Keratinocyte (primary cell): ENCODE measurements at regions not wholly inside any gene's neighbourhood (a gene's known extent, or its start where the extent isn't known, plus 50 kb on each side); places are given as distances from the start of the nearest gene placed in this dataset.

Source experiments
- DNase-seq: peaks from one replicate; pipeline ENCODE4 v3.0.0-alpha.2; 2011; ENCODE audit warnings: low read depth, missing footprints, low spot score
- FAIRE-seq: peaks from 2 replicates; lab custom pipeline; 2011; peaks lifted over from hg19 to GRCh38; lab: Jason Lieb, UNC
- H2AFZ ChIP-seq: 2 replicates; pipeline ENCODE4 v1.6.0; 2012; ENCODE audit warnings: low read length, control low read depth, inconsistent platforms; ENCODE audit not compliant: control insufficient read depth
- H3K27ac ChIP-seq: 2 replicates; pipeline ENCODE4 v1.5.1; 2011; ENCODE audit warnings: low read length; ENCODE audit not compliant: control insufficient read depth, insufficient read depth
- H3K27me3 ChIP-seq: 3 replicates; pipeline ENCODE4 v1.6.0; 2011; ENCODE audit warnings: low read length; ENCODE audit not compliant: control insufficient read depth, insufficient read depth; ENCODE audit errors: extremely low read depth
- H3K36me3 ChIP-seq, 2 experiments: 2 replicates in 1 of 2; 3 replicates in 1 of 2; pipeline ENCODE4 v1.5.1; 2011; ENCODE audit warnings: low read length in 2 of 2, mild to moderate bottlenecking in 1 of 2; ENCODE audit not compliant: control insufficient read depth in 2 of 2, insufficient read depth in 2 of 2; ENCODE audit errors: extremely low read depth in 1 of 2
- H3K4me1 ChIP-seq: 3 replicates; pipeline ENCODE4 v1.5.1; 2011; ENCODE audit warnings: low read length; ENCODE audit not compliant: control insufficient read depth, insufficient read depth; ENCODE audit errors: extremely low read depth
- H3K4me2 ChIP-seq: 3 replicates; pipeline ENCODE4 v1.6.0; 2011; ENCODE audit warnings: low read depth, low read length; ENCODE audit not compliant: control insufficient read depth, insufficient read depth; ENCODE audit errors: extremely low read depth
- H3K4me3 ChIP-seq, 3 experiments: fragments of 200-600 bp in 1 of 3; sonication (generic) in 1 of 3; 2 replicates in 2 of 3; 3 replicates in 1 of 3; pipeline ENCODE4 v1.5.1; 2011 to 2016; ENCODE audit warnings: low read length in 3 of 3, mild to moderate bottlenecking in 3 of 3, control low read depth in 2 of 3, inconsistent platforms in 1 of 3, low read depth in 1 of 3, mixed read lengths in 1 of 3, mixed run types in 1 of 3, moderate library complexity in 1 of 3; ENCODE audit not compliant: control insufficient read depth in 2 of 3, insufficient read depth in 2 of 3; ENCODE audit errors: extremely low read depth in 1 of 3
- H3K79me2 ChIP-seq: 2 replicates; pipeline ENCODE4 v1.6.0; 2012; ENCODE audit warnings: low read length; ENCODE audit not compliant: control insufficient read depth, insufficient read depth
- H3K9ac ChIP-seq: 3 replicates; pipeline ENCODE4 v1.6.0; 2011; ENCODE audit warnings: low read length; ENCODE audit not compliant: control insufficient read depth, insufficient read depth; ENCODE audit errors: extremely low read depth
- H3K9me1 ChIP-seq: 3 replicates; pipeline ENCODE4 v1.6.0; 2011; ENCODE audit warnings: low read length; ENCODE audit not compliant: control insufficient read depth, insufficient read depth; ENCODE audit errors: extremely low read depth
- H3K9me3 ChIP-seq: 2 replicates; pipeline ENCODE4 v1.5.1; 2012; ENCODE audit warnings: low read depth, low read length; ENCODE audit not compliant: control insufficient read depth
- H4K20me1 ChIP-seq: 3 replicates; pipeline ENCODE4 v1.6.0; 2011; ENCODE audit warnings: low read length; ENCODE audit not compliant: control insufficient read depth, insufficient read depth; ENCODE audit errors: extremely low read depth
- EZH2 ChIP-seq: IDR thresholded peaks from one replicate; pipeline ENCODE4 v1.6.1; 2012; ENCODE audit warnings: inconsistent platforms, mild to moderate bottlenecking, low read length, moderate library complexity
- dilution Hi-C: fragments of 300-500 bp; cut with MboI; formaldehyde crosslinking; loops from one replicate; pipeline ENCODE4 v1.7.0; 2020; ENCODE audit warnings: low sequenced_read_pairs; ENCODE audit not compliant: extremely low pct_ligation_motif_present
- TF ChIP-seq, protein P1 (sequence below), 3 experiments: IDR thresholded peaks in 1 of 3; conservative IDR thresholded peaks in 1 of 3; optimal IDR thresholded peaks in 1 of 3; 2 replicates in 2 of 3; 3 replicates in 1 of 3; pipeline versions ENCODE3 to v1.5.1; 2011; ENCODE audit warnings: low read length in 3 of 3, mild to moderate bottlenecking in 3 of 3, moderate library complexity in 2 of 3, control low read depth in 1 of 3, inconsistent platforms in 1 of 3; ENCODE audit not compliant: insufficient read depth in 2 of 3; ENCODE audit errors: extremely low read depth in 1 of 3

DNA sequence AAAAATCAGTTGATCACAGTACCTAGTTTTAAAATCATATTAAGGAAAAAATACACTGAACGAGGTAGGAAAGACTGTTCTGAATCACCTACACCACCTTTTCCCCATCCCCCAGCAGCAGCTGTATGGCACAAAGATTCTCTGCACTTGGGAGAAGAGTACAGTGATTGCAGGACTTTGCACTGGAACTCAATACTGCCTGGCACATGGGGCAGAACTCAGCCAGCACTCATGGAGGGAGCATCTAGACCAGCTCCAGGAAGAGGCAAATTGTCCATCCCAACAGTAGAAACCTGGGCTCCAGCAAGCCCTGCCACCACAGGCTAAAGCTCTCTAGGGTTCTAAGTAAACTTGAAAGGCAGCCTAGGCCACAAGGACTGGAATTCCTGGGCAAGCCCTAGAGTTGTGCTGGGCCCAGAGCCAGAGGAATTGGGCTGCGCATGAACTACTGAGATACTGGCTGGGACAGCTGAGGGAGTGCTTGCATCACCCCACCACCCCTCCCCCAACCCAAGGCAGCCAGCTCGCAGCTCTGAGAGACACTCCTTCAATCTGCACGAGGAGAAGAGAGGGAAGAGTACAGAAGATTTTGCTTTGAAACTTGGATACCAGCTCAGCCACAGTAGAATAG lies 654.4 kb upstream of the CDH6 start:
- Histone ChIP-seq H3K4me1 (no peaks in the 10 kb centered on the region), H3K9ac (no peak overlapping the region), H2AFZ (no peak overlapping the region), H3K36me3 (no peaks in the 10 kb centered on the region), H3K79me2 (no peaks in the 10 kb centered on the region), H3K4me3 (no peak overlapping the region), H3K9me1 (no peaks in the 10 kb centered on the region), H3K9me3 (no peaks in the 10 kb centered on the region), H3K27ac (no peak overlapping the region), H4K20me1 (no peaks in the 10 kb centered on the region), H3K27me3 (no peaks in the 10 kb centered on the region), H3K4me2 (no peak overlapping the region)
- TF ChIP-seq, protein P1, sequence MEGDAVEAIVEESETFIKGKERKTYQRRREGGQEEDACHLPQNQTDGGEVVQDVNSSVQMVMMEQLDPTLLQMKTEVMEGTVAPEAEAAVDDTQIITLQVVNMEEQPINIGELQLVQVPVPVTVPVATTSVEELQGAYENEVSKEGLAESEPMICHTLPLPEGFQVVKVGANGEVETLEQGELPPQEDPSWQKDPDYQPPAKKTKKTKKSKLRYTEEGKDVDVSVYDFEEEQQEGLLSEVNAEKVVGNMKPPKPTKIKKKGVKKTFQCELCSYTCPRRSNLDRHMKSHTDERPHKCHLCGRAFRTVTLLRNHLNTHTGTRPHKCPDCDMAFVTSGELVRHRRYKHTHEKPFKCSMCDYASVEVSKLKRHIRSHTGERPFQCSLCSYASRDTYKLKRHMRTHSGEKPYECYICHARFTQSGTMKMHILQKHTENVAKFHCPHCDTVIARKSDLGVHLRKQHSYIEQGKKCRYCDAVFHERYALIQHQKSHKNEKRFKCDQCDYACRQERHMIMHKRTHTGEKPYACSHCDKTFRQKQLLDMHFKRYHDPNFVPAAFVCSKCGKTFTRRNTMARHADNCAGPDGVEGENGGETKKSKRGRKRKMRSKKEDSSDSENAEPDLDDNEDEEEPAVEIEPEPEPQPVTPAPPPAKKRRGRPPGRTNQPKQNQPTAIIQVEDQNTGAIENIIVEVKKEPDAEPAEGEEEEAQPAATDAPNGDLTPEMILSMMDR (optimal IDR thresholded peaks at IDR 0.05 in 1 of 3, IDR thresholded peaks at IDR 0.05 in 1 of 3, conservative IDR thresholded peaks at IDR 0.05 in 1 of 3; ENCODE audit: extremely low read depth in 1 of 3, insufficient read depth in 2 of 3, low read length in 3 of 3), result no peak
- TF ChIP-seq EZH2, result no peak
- dilution Hi-C loops, result no loop called here
- DNase-seq (no peak), FAIRE-seq (no peak)

DNA sequence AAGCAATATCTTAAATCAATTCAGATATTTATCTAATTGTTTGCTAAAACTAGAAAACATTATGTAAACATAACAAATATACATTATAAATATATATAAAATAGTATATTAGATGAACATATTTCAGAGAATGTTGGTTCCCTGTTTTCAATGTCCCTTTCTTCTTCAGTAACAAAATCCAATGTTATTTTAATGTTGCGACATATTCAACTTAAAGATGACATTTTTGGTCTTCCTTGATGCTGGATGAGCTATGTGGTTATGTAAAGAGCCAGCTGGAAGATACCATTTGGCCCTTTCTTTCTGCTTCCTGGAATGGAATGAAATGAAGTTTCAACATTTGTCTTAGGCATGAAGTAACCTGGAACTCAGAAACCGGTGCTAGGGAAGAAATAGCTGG lies 668.1 kb upstream of the CDH6 start:
- Histone ChIP-seq H3K36me3 (no peaks in the 10 kb centered on the region), H2AFZ (no peak overlapping the region), H3K4me2 (no peak overlapping the region), H3K4me1 (no peaks in the 10 kb centered on the region), H4K20me1 (no peaks in the 10 kb centered on the region), H3K27ac (no peak overlapping the region), H3K9me3 (no peaks in the 10 kb centered on the region), H3K27me3 (no peaks in the 10 kb centered on the region), H3K4me3 (no peak overlapping the region), H3K9ac (no peak overlapping the region), H3K79me2 (no peaks in the 10 kb centered on the region), H3K9me1 (no peaks in the 10 kb centered on the region)
- no peak for TF ChIP-seq EZH2
- TF ChIP-seq, protein P1 (optimal IDR thresholded peaks at IDR 0.05 in 1 of 3, IDR thresholded peaks at IDR 0.05 in 1 of 3, conservative IDR thresholded peaks at IDR 0.05 in 1 of 3; ENCODE audit: extremely low read depth in 1 of 3, insufficient read depth in 2 of 3, low read length in 3 of 3), result no peak
- DNase-seq (no peak), FAIRE-seq (no peak)
- dilution Hi-C loops, result no loop called here
